Stimulated activated naive CD8-positive, alpha-beta T cell treated with anti-CD3 and anti-CD28 coated beads, Interleukin-15, amount 100 ng/mL, for 72 hours (primary cell): ENCODE measurements at regions not wholly inside any gene's neighbourhood (a gene's known extent, or its start where the extent isn't known, plus 50 kb on each side); places are given as distances from the start of the nearest gene placed in this dataset.
"Not testable (repeated sequence)": the region's sequence is repeated elsewhere in the genome, so short reads cannot be mapped to it uniquely, and the experiment has no call there.

ENCODE experiments used
- ATAC-seq: fragments of 150-1000 bp; cut with Tn5 transposase; 2 replicates; pipeline ENCODE4 v1.10.0; 2021; ENCODE audit warnings: mild to moderate bottlenecking, moderate library complexity
- DNase-seq, 2 donors: peaks; one replicate each; pipeline ENCODE4 v3.0.0; 2021 to 2022
- H3K27ac Mint-ChIP-seq, 2 donors: one replicate each; pipeline ENCODE4 v1.8.0; 2022; ENCODE audit warnings: mild to moderate bottlenecking in 2 of 2, mixed read lengths in 2 of 2, moderate library complexity in 2 of 2
- H3K27me3 Mint-ChIP-seq: one replicate; pipeline ENCODE4 v1.8.0; 2022; ENCODE audit warnings: mixed read lengths
- H3K4me1 Mint-ChIP-seq: one replicate; pipeline ENCODE4 v1.8.0; 2022; ENCODE audit warnings: mild to moderate bottlenecking, mixed read lengths
- H3K4me3 Mint-ChIP-seq, 2 donors: one replicate each; pipeline ENCODE4 v1.8.0; 2022; ENCODE audit warnings: mild to moderate bottlenecking in 2 of 2, mixed read lengths in 2 of 2, moderate library complexity in 1 of 2
- H3K9me3 Mint-ChIP-seq, 2 donors: one replicate each; pipeline ENCODE4 v1.8.0; 2022; ENCODE audit warnings: mixed read lengths in 2 of 2

GRCh38 chr3:170814822-170815221, 55.2 kb downstream of the RPL22L1 start:
- no peaks in the 10 kb centered on the region for H3K27me3 Mint-ChIP-seq
- H3K27ac Mint-ChIP-seq, result no peak overlapping the region
- DNase-seq, result no peak
- no peak overlapping the region for H3K4me3 Mint-ChIP-seq
- ATAC-seq, result no peak
- no peaks in the 10 kb centered on the region for H3K9me3 Mint-ChIP-seq
- H3K4me1 Mint-ChIP-seq, result no peaks in the 10 kb centered on the region

DNA sequence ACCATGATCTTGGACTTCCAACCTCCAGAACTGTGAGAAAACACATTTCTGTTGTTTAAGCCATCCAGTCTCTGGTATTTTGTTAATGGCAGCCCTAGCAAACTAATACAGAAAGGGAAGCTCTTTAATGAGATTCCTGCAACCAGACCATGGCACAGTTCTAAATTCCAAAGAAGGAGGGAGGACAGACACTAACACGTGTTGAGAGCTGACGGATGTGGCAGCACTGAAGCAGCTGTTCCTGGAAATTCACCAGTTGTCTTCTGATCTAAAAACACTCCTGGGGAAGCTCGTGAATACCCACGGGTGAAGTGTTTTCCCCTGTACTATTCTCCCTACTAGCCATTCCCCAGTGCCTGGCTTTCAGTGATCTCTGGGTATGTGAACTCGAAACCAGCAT, 56.7 kb downstream of the RPL22L1 start:
- ATAC-seq, result no peak
- H3K27ac Mint-ChIP-seq, result no peak overlapping the region
- no peak overlapping the region for H3K4me3 Mint-ChIP-seq
- no peaks in the 10 kb centered on the region for H3K9me3 Mint-ChIP-seq
- H3K27me3 Mint-ChIP-seq, result no peaks in the 10 kb centered on the region
- DNase-seq, result no peak
- H3K4me1 Mint-ChIP-seq, result peaks cover 8% of the 10 kb centered on the region

GRCh38 chr3:170811928-170812591, 57.9 kb downstream of the RPL22L1 start:
- Mint-ChIP-seq H3K9me3 (no peaks in the 10 kb centered on the region), H3K4me1 (peaks cover 8% of the 10 kb centered on the region), H3K4me3 (no peak overlapping the region), H3K27me3 (no peaks in the 10 kb centered on the region), H3K27ac (no peak overlapping the region)
- ATAC-seq (peak; percentile 75), DNase-seq (peak; percentile 64 to 66)

GRCh38 chr3:170811515-170811914, 58.5 kb downstream of the RPL22L1 start:
- DNase-seq, result peak in 1 of 2 donors; percentile 3
- H3K27ac Mint-ChIP-seq, result no peak overlapping the region
- no peak overlapping the region for H3K4me3 Mint-ChIP-seq
- no peak for ATAC-seq
- peaks cover 8% of the 10 kb centered on the region for H3K4me1 Mint-ChIP-seq
- no peaks in the 10 kb centered on the region for H3K9me3 Mint-ChIP-seq
- H3K27me3 Mint-ChIP-seq, result no peaks in the 10 kb centered on the region

- no peak for DNase-seq
- ATAC-seq, result no peak
- Mint-ChIP-seq H3K4me1 (peaks cover 8% of the 10 kb centered on the region), H3K4me3 (no peak overlapping the region), H3K27me3 (peaks cover under 1% of the 10 kb centered on the region), H3K9me3 (no peaks in the 10 kb centered on the region), H3K27ac (no peak overlapping the region)
Observed at GRCh38 chr3:170809975-170810357, 60.0 kb downstream of the RPL22L1 start.

- Mint-ChIP-seq H3K9me3 (no peaks in the 10 kb centered on the region), H3K27ac (no peak overlapping the region), H3K27me3 (peaks cover 8% of the 10 kb centered on the region), H3K4me1 (peaks cover 8% of the 10 kb centered on the region), H3K4me3 (no peak overlapping the region)
- DNase-seq (no peak), ATAC-seq (peak; percentile 56)
Observed at GRCh38 chr3:170809007-170809974, 60.7 kb downstream of the RPL22L1 start.

DNA sequence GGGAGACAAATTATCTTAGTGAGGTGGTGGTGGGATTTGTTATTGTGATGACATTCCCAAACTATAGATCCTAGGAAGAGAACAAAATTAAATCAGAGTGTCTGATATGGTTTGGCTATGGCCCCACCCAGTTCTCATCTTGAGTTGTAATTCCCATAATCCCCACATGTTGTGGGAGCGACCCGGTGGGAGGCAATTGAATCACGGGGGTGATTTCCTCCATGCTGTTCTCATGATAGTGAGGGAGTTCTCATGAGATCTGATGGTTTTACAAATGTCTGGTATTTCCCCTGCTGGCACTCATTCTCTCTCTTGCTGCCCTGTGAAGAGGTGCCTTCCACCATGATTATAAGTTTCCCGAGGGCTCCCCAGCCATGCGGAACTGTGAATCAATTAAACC, 62.0 kb downstream of the RPL22L1 start:
- no peaks in the 10 kb centered on the region for H3K9me3 Mint-ChIP-seq
- H3K27me3 Mint-ChIP-seq, result peaks cover 19% of the 10 kb centered on the region
- DNase-seq, result no peak
- H3K4me3 Mint-ChIP-seq, result no peak overlapping the region
- peaks cover 8% of the 10 kb centered on the region for H3K4me1 Mint-ChIP-seq
- ATAC-seq, result no peak
- no peak overlapping the region for H3K27ac Mint-ChIP-seq

DNA sequence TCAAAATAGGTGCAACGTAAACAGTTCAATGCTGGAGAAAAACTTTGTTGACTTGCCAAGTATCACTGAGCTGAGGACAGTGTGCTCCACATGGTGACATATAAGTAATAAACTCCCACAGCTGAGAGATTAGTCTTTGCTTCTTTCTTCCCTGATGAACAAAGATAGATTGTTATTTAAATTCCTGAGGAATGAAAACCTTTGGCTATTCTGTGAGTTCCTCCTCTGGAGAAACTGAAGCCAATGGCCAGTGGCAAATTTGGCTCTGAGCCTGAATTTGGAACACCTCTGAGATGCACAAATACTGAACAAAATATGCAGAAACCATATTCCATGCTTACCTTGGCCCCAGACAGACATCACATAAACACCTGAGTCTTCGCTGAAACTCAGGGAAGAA, 63.3 kb downstream of the RPL22L1 start:
- no peak for ATAC-seq

DNA sequence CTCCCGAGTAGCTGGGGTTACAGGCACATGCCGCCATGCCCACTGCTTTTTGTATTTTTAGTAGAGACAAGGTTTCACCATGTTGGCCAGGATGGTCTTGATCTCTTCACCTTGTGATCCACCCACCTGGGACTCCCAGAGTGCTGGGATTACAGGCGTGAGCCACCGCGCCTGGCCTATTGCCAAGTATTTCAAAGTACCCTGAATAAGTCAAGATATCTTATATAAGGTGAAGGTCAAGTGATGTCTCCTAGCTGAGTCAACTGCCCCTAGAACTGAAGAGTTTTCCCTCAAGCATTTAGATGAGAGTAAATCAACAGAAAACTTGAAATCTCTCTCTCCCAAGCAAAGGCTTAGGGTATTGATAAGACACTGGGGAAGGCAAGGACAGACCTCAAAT, 63.9 kb downstream of the RPL22L1 start:
- DNase-seq (no peak), ATAC-seq (no peak)
- no peaks in the 10 kb centered on the region for H3K9me3 Mint-ChIP-seq
- no peak overlapping the region for H3K4me3 Mint-ChIP-seq
- peaks cover 8% of the 10 kb centered on the region for H3K4me1 Mint-ChIP-seq
- H3K27me3 Mint-ChIP-seq, result peaks cover 35% of the 10 kb centered on the region
- no peak overlapping the region for H3K27ac Mint-ChIP-seq

More for the DNA sequence above, 63.3 kb downstream of the RPL22L1 start:
- H3K27me3 Mint-ChIP-seq, result peaks cover 30% of the 10 kb centered on the region
- peaks cover 8% of the 10 kb centered on the region for H3K4me1 Mint-ChIP-seq
- H3K27ac Mint-ChIP-seq, result no peak overlapping the region
- DNase-seq, result no peak
- no peaks in the 10 kb centered on the region for H3K9me3 Mint-ChIP-seq
- H3K4me3 Mint-ChIP-seq, result no peak overlapping the region

DNA sequence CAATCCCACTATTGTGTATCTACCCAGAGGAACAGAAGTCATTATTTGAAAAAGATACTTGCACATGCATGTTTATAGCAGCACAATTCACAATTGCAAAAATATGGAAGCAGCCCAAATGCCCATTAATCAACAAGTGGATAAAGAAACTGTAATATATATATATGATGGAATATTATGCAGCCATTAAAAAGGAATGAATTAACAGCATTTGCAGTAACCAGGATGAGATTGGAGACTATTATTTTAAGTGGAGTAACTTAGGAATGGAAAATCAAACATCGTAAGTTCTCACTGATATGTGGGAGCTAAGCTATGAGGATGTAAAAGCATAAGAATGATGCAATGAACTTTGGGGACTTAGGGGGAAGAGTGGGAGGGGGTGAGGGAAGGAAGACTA, 64.7 kb downstream of the RPL22L1 start:
- not testable (repeated sequence) for H3K4me1 Mint-ChIP-seq, H3K4me3 Mint-ChIP-seq, H3K9me3 Mint-ChIP-seq, H3K27ac Mint-ChIP-seq, ATAC-seq, DNase-seq
- H3K27me3 Mint-ChIP-seq, result peaks cover 36% of the 10 kb centered on the region

- not testable (repeated sequence) for H3K27ac Mint-ChIP-seq, DNase-seq, H3K9me3 Mint-ChIP-seq, H3K4me3 Mint-ChIP-seq, ATAC-seq, H3K4me1 Mint-ChIP-seq
- peaks cover 36% of the 10 kb centered on the region for H3K27me3 Mint-ChIP-seq
Observed at GRCh38 chr3:170804634-170805033, 65.4 kb downstream of the RPL22L1 start.

- ATAC-seq (no peak), DNase-seq (no peak)
- no peaks in the 10 kb centered on the region for H3K9me3 Mint-ChIP-seq
- H3K27me3 Mint-ChIP-seq, result peaks cover 36% of the 10 kb centered on the region
- H3K4me3 Mint-ChIP-seq, result no peak overlapping the region
- no peak overlapping the region for H3K27ac Mint-ChIP-seq
- peaks cover 1% of the 10 kb centered on the region for H3K4me1 Mint-ChIP-seq
Observed at GRCh38 chr3:170804078-170804477, 65.9 kb downstream of the RPL22L1 start.

GRCh38 chr3:170802164-170803151, 67.5 kb downstream of the RPL22L1 start:
- Mint-ChIP-seq H3K27me3 (peaks cover 36% of the 10 kb centered on the region), H3K4me3 (no peak overlapping the region)
- no peak for ATAC-seq

GRCh38 chr3:170801597-170801996, 68.4 kb downstream of the RPL22L1 start:
- Mint-ChIP-seq H3K27ac (no peak overlapping the region), H3K4me3 (no peak overlapping the region), H3K27me3 (peaks cover 36% of the 10 kb centered on the region), H3K4me1 (no peaks in the 10 kb centered on the region), H3K9me3 (no peaks in the 10 kb centered on the region)
- ATAC-seq, result no peak
- no peak for DNase-seq

More at GRCh38 chr3:170802164-170803151, 67.5 kb downstream of the RPL22L1 start:
- Mint-ChIP-seq H3K9me3 (no peaks in the 10 kb centered on the region), H3K27ac (no peak overlapping the region), H3K4me1 (no peaks in the 10 kb centered on the region)
- no peak for DNase-seq

DNA sequence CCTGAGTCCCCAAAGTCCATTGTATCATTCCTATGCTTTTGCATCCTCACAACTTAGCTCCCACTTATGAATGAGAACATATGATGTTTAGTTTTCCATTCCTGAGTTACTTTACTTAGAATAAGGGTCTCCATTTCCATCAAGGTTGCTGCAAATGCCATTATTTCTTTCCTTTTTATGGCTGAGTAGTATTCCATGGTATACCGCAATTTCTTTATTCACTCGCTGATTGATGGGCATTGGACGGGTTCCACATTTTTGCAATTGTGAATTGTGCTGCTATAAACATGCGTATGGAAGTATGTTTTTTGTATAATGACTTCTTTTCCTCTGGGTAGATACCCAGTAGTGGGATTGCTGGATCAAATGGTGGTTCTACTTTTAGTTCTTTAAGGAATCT, 69.7 kb downstream of the RPL22L1 start:
- not testable (repeated sequence) for H3K9me3 Mint-ChIP-seq, H3K4me3 Mint-ChIP-seq

More for the DNA sequence above, 69.7 kb downstream of the RPL22L1 start:
- not testable (repeated sequence) for ATAC-seq, H3K27ac Mint-ChIP-seq, H3K4me1 Mint-ChIP-seq, DNase-seq
- peaks cover 37% of the 10 kb centered on the region for H3K27me3 Mint-ChIP-seq
